Esophagus (tissue), 2 donors: ENCODE measurements at regions not wholly inside any gene's neighbourhood (a gene's known extent, or its start where the extent isn't known, plus 50 kb on each side); places are given as distances from the start of the nearest gene placed in this dataset.

ENCODE experiments used
- H3K27ac ChIP-seq, 2 donors: one replicate each; pipeline ENCODE4 v1.5.1; 2013; ENCODE audit warnings: low read depth in 2 of 2, mild to moderate bottlenecking in 2 of 2, inconsistent platforms in 1 of 2, low read length in 1 of 2, moderate library complexity in 1 of 2
- H3K27me3 ChIP-seq, 2 donors: one replicate each; pipeline ENCODE4 v1.6.1; 2013; ENCODE audit warnings: low read length in 2 of 2, control low read depth in 1 of 2, mild to moderate bottlenecking in 1 of 2; ENCODE audit not compliant: insufficient read depth in 2 of 2, control insufficient read depth in 1 of 2
- H3K36me3 ChIP-seq, 2 donors: one replicate each; pipeline ENCODE4 v1.6.1; 2013; ENCODE audit warnings: low read length in 1 of 2; ENCODE audit not compliant: control insufficient read depth in 2 of 2, insufficient read depth in 2 of 2
- H3K4me1 ChIP-seq, 2 donors: one replicate each; pipeline ENCODE4 v1.6.1; 2013; ENCODE audit warnings: low read length in 1 of 2; ENCODE audit not compliant: control insufficient read depth in 2 of 2, insufficient read depth in 2 of 2
- H3K4me3 ChIP-seq, 2 donors: one replicate each; pipeline ENCODE4 v1.5.1; 2013; ENCODE audit warnings: low read length in 2 of 2, mild to moderate bottlenecking in 2 of 2, low read depth in 1 of 2, moderate library complexity in 1 of 2
- H3K9me3 ChIP-seq, 2 donors: one replicate each; pipeline ENCODE4 v1.6.1; 2013; ENCODE audit warnings: mild to moderate bottlenecking in 2 of 2, low read depth in 1 of 2, low read length in 1 of 2, moderate library complexity in 1 of 2; ENCODE audit not compliant: control insufficient read depth in 2 of 2, insufficient read depth in 1 of 2
- WGBS, 2 donors: extraction: QIAGEN DNeasy Blood & Tissue Kit; methylation state at CpG; one replicate each; pipeline ENCODE4 v1.1.7; 2013; 5-methylcytosine and 5-hydroxymethylcytosine counted together
- donor health status: healthy with polysubstance abuse.
- donor health status: Bipolar disorder and iron deficiency.

GRCh38 chr10:130338636-130339024, 202.4 kb downstream of the GLRX3 start:
- H3K27ac ChIP-seq: no peak overlapping the region
- WGBS, 2 donors: 73 to 81% methylated on average over 5 of the region's 5 CpGs
- peaks cover 6 to 25% of the 10 kb centered on the region in 2 donors for H3K9me3 ChIP-seq

GRCh38 chr10:130339091-130339490, 202.9 kb downstream of the GLRX3 start:
- no peak overlapping the region for H3K27ac ChIP-seq
- 83 to 88% methylated on average over 11 of the region's 11 CpGs for WGBS, 2 donors
- H3K27me3 ChIP-seq: no peaks in the 10 kb centered on the region
- H3K9me3 ChIP-seq: peaks cover 6 to 25% of the 10 kb centered on the region in 2 donors
- no peaks in the 10 kb centered on the region for H3K36me3 ChIP-seq
- H3K4me3 ChIP-seq: no peak overlapping the region
- no peaks in the 10 kb centered on the region for H3K4me1 ChIP-seq

More at GRCh38 chr10:130338636-130339024, 202.4 kb downstream of the GLRX3 start:
- Histone ChIP-seq H3K27me3 (no peaks in the 10 kb centered on the region), H3K4me3 (no peak overlapping the region), H3K4me1 (no peaks in the 10 kb centered on the region), H3K36me3 (no peaks in the 10 kb centered on the region)

GRCh38 chr10:130339911-130340310, 203.7 kb downstream of the GLRX3 start:
- H3K9me3 ChIP-seq: peaks cover 6 to 21% of the 10 kb centered on the region in 2 donors
- no peak overlapping the region for H3K27ac ChIP-seq
- 68 to 70% methylated on average over 6 to 7 of the region's 7 CpGs for WGBS, 2 donors
- no peak overlapping the region for H3K4me3 ChIP-seq
- no peaks in the 10 kb centered on the region for H3K36me3 ChIP-seq
- no peaks in the 10 kb centered on the region for H3K4me1 ChIP-seq
- no peaks in the 10 kb centered on the region for H3K27me3 ChIP-seq

GRCh38 chr10:130340816-130341215, 204.6 kb downstream of the GLRX3 start:
- WGBS, 2 donors: 55 to 59% methylated on average over 5 of the region's 5 CpGs

GRCh38 chr10:130341356-130341755, 205.2 kb downstream of the GLRX3 start:
- 19 to 22% methylated on average over 6 of the region's 6 CpGs for WGBS, 2 donors
- H3K27ac ChIP-seq: no peak overlapping the region
- H3K4me1 ChIP-seq: no peaks in the 10 kb centered on the region
- peaks cover 6 to 21% of the 10 kb centered on the region in 2 donors for H3K9me3 ChIP-seq
- no peaks in the 10 kb centered on the region for H3K36me3 ChIP-seq
- no peaks in the 10 kb centered on the region for H3K27me3 ChIP-seq
- no peak overlapping the region for H3K4me3 ChIP-seq

More at GRCh38 chr10:130340816-130341215, 204.6 kb downstream of the GLRX3 start:
- peaks cover 6 to 21% of the 10 kb centered on the region in 2 donors for H3K9me3 ChIP-seq
- no peaks in the 10 kb centered on the region for H3K27me3 ChIP-seq
- H3K4me3 ChIP-seq: no peak overlapping the region
- H3K4me1 ChIP-seq: no peaks in the 10 kb centered on the region
- no peak overlapping the region for H3K27ac ChIP-seq
- H3K36me3 ChIP-seq: no peaks in the 10 kb centered on the region

- Histone ChIP-seq H3K4me3 (no peak overlapping the region), H3K27ac (no peak overlapping the region)
- 4 to 14% methylated on average over 1 of the region's 1 CpG for WGBS, 2 donors
Measured at GRCh38 chr10:130345728-130346127, 209.5 kb downstream of the GLRX3 start.

GRCh38 chr10:130350996-130351395, 214.8 kb downstream of the GLRX3 start:
- Histone ChIP-seq H3K4me1 (no peaks in the 10 kb centered on the region), H3K27me3 (no peaks in the 10 kb centered on the region), H3K36me3 (no peaks in the 10 kb centered on the region), H3K4me3 (no peak overlapping the region), H3K27ac (no peak overlapping the region), H3K9me3 (peaks cover 0 to 9% of the 10 kb centered on the region in 2 donors)
- 84 to 90% methylated on average over 3 of the region's 3 CpGs for WGBS, 2 donors

More at GRCh38 chr10:130345728-130346127, 209.5 kb downstream of the GLRX3 start:
- no peaks in the 10 kb centered on the region for H3K36me3 ChIP-seq
- H3K4me1 ChIP-seq: no peaks in the 10 kb centered on the region
- H3K9me3 ChIP-seq: peaks cover 3 to 5% of the 10 kb centered on the region in 2 donors
- H3K27me3 ChIP-seq: no peaks in the 10 kb centered on the region

GRCh38 chr10:130351466-130352290, 215.5 kb downstream of the GLRX3 start:
- WGBS, 2 donors: 80 to 88% methylated on average over 17 of the region's 17 CpGs

GRCh38 chr10:130352291-130352645, 216.1 kb downstream of the GLRX3 start:
- 53 to 62% methylated on average over 9 of the region's 9 CpGs for WGBS, 2 donors
- Histone ChIP-seq H3K36me3 (no peaks in the 10 kb centered on the region), H3K27me3 (no peaks in the 10 kb centered on the region), H3K27ac (no peak overlapping the region), H3K4me3 (no peak overlapping the region), H3K9me3 (peaks cover 0 to 9% of the 10 kb centered on the region in 2 donors), H3K4me1 (no peaks in the 10 kb centered on the region)

More at GRCh38 chr10:130351466-130352290, 215.5 kb downstream of the GLRX3 start:
- no peak overlapping the region for H3K4me3 ChIP-seq
- H3K27ac ChIP-seq: no peak overlapping the region
- H3K27me3 ChIP-seq: no peaks in the 10 kb centered on the region
- no peaks in the 10 kb centered on the region for H3K36me3 ChIP-seq
- H3K9me3 ChIP-seq: peaks cover 0 to 9% of the 10 kb centered on the region in 2 donors
- H3K4me1 ChIP-seq: no peaks in the 10 kb centered on the region
